ENCODE measurements at regions not wholly inside any gene's neighbourhood (a gene's known extent, or its start where the extent isn't known, plus 50 kb on each side); places are given as distances from the start of the nearest gene placed in this dataset.
A peak's percentile ranks its signal among the peaks of the same experiment; 100 is the strongest.

DNA sequence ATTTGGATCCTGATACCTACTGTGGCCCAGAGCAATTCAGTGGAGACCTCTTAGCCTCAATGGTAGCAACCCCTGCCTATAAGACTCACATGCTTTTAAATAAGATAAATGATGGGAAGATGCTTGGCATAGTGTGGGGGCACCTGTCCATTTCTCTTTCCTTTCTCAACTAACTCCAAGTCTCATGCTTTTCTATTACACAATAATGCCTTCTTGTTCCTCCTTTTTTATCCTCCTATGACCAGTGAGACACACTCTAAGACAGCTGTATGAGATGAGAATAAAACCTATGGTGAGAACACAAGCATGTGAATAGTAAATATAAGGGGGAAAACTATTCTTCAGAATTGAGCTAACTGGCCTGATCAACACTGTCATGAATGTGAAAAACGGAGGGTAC is 147.0 kb upstream of the STXBP5 start:
- Histone ChIP-seq H2AFZ (ENCODE audit: low read depth, low read length) (no peak overlapping the region), H3K79me1 (replicated peaks; ENCODE audit: low read length, poor library complexity, severe bottlenecking) (no peaks in the 10 kb centered on the region), H2BK15ac (ENCODE audit: low read depth, poor library complexity, severe bottlenecking) (no peak overlapping the region), H3K18ac (ENCODE audit: low read depth in 1 of 2, low read length in 2 of 2) (no peak overlapping the region), H3K4me2 (ENCODE audit: low read length, poor library complexity, severe bottlenecking) (no peak overlapping the region), H3K27me3 (ENCODE audit: control insufficient read depth in 1 of 2, insufficient read depth in 1 of 2, low read length in 2 of 2) (no peaks in the 10 kb centered on the region), H3K4me1 (ENCODE audit: control insufficient read depth, insufficient read depth, low read depth, low read length) (peaks cover 2% of the 10 kb centered on the region), H2BK12ac (ENCODE audit: low read length in 2 of 2) (no peak overlapping the region), H3K9me3 (ENCODE audit: control insufficient read depth, low read length) (no peaks in the 10 kb centered on the region), H2BK120ac (ENCODE audit: low read depth, low read length) (no peak overlapping the region), H3K36me3 (ENCODE audit: control insufficient read depth in 1 of 2, insufficient read depth in 2 of 2, low read depth in 1 of 2, low read length in 2 of 2) (no peaks in the 10 kb centered on the region), H4K8ac (ENCODE audit: low read length) (no peak overlapping the region), H2BK5ac (ENCODE audit: low read depth, low read length, poor library complexity, severe bottlenecking) (no peak overlapping the region), H3K4ac (ENCODE audit: low read depth in 1 of 2, low read length in 2 of 2) (no peak overlapping the region), H3K23ac (ENCODE audit: low read length in 2 of 2) (no peak overlapping the region), H2AK5ac (ENCODE audit: low read length, severe bottlenecking) (no peak overlapping the region), H3K14ac (ENCODE audit: low read length in 2 of 2) (no peak overlapping the region), H4K91ac (ENCODE audit: low read length) (no peak overlapping the region), H3K4me3 (ENCODE audit: insufficient read depth in 1 of 2, low read depth in 1 of 2, low read length in 2 of 2) (no peak overlapping the region), H3K27ac (ENCODE audit: low read length, poor library complexity, severe bottlenecking) (no peak overlapping the region), H3K9ac (ENCODE audit: low read length) (no peak overlapping the region)
- no peak for DNase-seq
- no CpG with 5 or more reads among the region's 1 CpG for WGBS

DNA sequence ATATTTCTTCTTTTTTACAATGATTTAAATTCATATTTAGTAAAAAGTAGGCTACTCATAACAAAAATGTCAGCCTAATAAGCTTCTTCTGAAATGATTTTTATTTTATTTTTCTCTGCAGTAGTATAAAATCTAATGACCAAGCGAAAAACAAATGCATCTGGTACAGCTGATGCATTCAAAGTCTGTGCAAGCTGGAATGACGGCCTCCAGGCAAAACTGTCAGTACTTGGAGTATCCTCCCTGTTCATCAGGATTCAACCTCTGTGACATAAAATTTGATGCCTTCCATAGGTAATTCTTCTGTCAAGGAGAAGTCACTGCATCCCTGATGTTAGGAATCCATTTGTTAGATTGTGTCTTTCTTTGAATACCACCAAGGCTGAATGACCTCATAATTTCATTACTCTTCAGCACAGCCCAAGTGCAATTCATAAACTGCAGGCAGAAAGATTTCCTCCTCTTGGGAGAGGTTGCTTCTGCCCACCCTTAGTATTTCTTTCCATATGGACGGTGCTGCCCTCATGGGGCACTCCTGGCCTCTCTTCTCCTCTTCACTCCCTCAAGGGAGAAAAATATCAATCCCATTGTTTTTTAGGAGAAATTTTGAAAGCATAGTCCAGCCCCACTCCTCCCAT is 146.4 kb upstream of the STXBP5 start:
- Histone ChIP-seq H3K4ac (ENCODE audit: low read depth in 1 of 2, low read length in 2 of 2) (no peak overlapping the region), H3K4me3 (ENCODE audit: insufficient read depth in 1 of 2, low read depth in 1 of 2, low read length in 2 of 2) (no peak overlapping the region), H3K27me3 (ENCODE audit: control insufficient read depth in 1 of 2, insufficient read depth in 1 of 2, low read length in 2 of 2) (no peaks in the 10 kb centered on the region), H3K9me3 (ENCODE audit: control insufficient read depth, low read length) (no peaks in the 10 kb centered on the region), H3K36me3 (ENCODE audit: control insufficient read depth in 1 of 2, insufficient read depth in 2 of 2, low read depth in 1 of 2, low read length in 2 of 2) (no peaks in the 10 kb centered on the region), H2BK120ac (ENCODE audit: low read depth, low read length) (no peak overlapping the region), H3K79me1 (replicated peaks; ENCODE audit: low read length, poor library complexity, severe bottlenecking) (no peaks in the 10 kb centered on the region), H2BK12ac (ENCODE audit: low read length in 2 of 2) (no peak overlapping the region), H3K23ac (ENCODE audit: low read length in 2 of 2) (no peak overlapping the region), H3K18ac (ENCODE audit: low read depth in 1 of 2, low read length in 2 of 2) (no peak overlapping the region), H2AFZ (ENCODE audit: low read depth, low read length) (no peak overlapping the region), H3K27ac (ENCODE audit: low read length, poor library complexity, severe bottlenecking) (peak overlapping the region; percentile 18), H4K91ac (ENCODE audit: low read length) (no peak overlapping the region), H3K4me2 (ENCODE audit: low read length, poor library complexity, severe bottlenecking) (no peak overlapping the region), H2BK15ac (ENCODE audit: low read depth, poor library complexity, severe bottlenecking) (no peak overlapping the region), H3K4me1 (ENCODE audit: control insufficient read depth, insufficient read depth, low read depth, low read length) (peaks cover 2% of the 10 kb centered on the region), H2AK5ac (ENCODE audit: low read length, severe bottlenecking) (peak overlapping the region; percentile 72), H4K8ac (ENCODE audit: low read length) (no peak overlapping the region), H3K9ac (ENCODE audit: low read length) (no peak overlapping the region), H2BK5ac (ENCODE audit: low read depth, low read length, poor library complexity, severe bottlenecking) (no peak overlapping the region), H3K14ac (ENCODE audit: low read length in 2 of 2) (no peak overlapping the region)
- WGBS, result 91% methylated on average over 3 of the region's 3 CpGs
- DNase-seq, result no peak

DNA sequence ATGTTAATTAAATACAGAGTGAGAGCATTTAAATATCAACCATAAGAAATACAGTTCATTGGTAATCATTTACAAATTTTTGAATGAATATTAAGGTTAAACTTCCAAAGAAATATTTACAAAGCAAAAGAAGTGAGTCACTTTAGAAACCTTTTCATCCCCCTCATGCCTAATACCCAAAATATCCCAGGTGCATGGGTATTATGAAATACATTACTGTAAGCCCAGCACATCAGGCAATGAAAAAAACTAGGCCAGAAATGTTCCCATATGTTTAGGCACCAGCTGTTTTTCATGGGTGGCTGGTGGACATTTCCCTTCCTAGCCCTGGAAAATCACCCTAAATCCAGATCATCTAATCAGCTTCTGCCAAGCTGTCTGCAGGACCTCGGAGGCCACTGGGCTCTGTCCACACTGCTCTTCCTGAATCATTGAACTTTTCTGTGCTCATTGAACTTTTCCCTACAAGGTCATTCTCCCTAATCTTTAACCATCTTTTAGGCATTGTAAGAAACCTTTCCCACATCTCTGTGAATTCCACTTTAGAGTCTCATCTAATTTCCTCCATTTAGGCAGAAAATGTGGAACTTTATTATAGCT is 145.3 kb upstream of the STXBP5 start:
- Histone ChIP-seq H2BK5ac (ENCODE audit: low read depth, low read length, poor library complexity, severe bottlenecking) (no peak overlapping the region), H2AK5ac (ENCODE audit: low read length, severe bottlenecking) (no peak overlapping the region)

DNA sequence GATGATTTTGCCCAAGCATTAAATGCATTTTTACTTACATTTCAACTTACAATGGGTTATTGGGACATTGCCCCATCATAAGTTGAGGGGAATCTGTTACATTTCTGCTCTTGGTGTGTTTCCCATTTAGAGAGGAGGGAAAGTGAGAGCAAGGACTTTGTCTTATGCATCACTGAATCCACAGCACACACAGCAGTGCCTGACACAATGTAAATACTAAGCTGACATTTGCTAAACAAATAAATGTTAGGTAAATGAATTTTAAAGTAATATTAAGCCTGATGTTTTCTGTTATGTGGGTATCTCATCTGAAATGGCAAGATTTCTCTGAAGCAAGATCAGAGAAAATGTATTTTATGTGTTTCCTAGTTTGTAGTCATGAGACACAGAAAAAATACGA is 143.6 kb upstream of the STXBP5 start:
- Histone ChIP-seq H3K79me1 (replicated peaks; ENCODE audit: low read length, poor library complexity, severe bottlenecking) (no peaks in the 10 kb centered on the region), H3K14ac (ENCODE audit: low read length in 2 of 2) (no peak overlapping the region), H3K4me1 (ENCODE audit: control insufficient read depth, insufficient read depth, low read depth, low read length) (peaks cover 6% of the 10 kb centered on the region), H2BK15ac (ENCODE audit: low read depth, poor library complexity, severe bottlenecking) (no peak overlapping the region), H3K4me3 (ENCODE audit: insufficient read depth in 1 of 2, low read depth in 1 of 2, low read length in 2 of 2) (no peak overlapping the region), H3K18ac (ENCODE audit: low read depth in 1 of 2, low read length in 2 of 2) (no peak overlapping the region), H2BK120ac (ENCODE audit: low read depth, low read length) (no peak overlapping the region), H4K91ac (ENCODE audit: low read length) (no peak overlapping the region), H3K23ac (ENCODE audit: low read length in 2 of 2) (no peak overlapping the region), H3K4me2 (ENCODE audit: low read length, poor library complexity, severe bottlenecking) (no peak overlapping the region), H4K8ac (ENCODE audit: low read length) (no peak overlapping the region), H3K9me3 (ENCODE audit: control insufficient read depth, low read length) (no peaks in the 10 kb centered on the region), H2AFZ (ENCODE audit: low read depth, low read length) (no peak overlapping the region), H3K27me3 (ENCODE audit: control insufficient read depth in 1 of 2, insufficient read depth in 1 of 2, low read length in 2 of 2) (no peaks in the 10 kb centered on the region), H2BK5ac (ENCODE audit: low read depth, low read length, poor library complexity, severe bottlenecking) (no peak overlapping the region), H3K27ac (ENCODE audit: low read length, poor library complexity, severe bottlenecking) (no peak overlapping the region), H3K9ac (ENCODE audit: low read length) (no peak overlapping the region), H3K4ac (ENCODE audit: low read depth in 1 of 2, low read length in 2 of 2) (no peak overlapping the region), H2AK5ac (ENCODE audit: low read length, severe bottlenecking) (no peak overlapping the region), H3K36me3 (ENCODE audit: control insufficient read depth in 1 of 2, insufficient read depth in 2 of 2, low read depth in 1 of 2, low read length in 2 of 2) (no peaks in the 10 kb centered on the region), H2BK12ac (ENCODE audit: low read length in 2 of 2) (no peak overlapping the region)
- no CpG with 5 or more reads among the region's 1 CpG for WGBS
- no peak for DNase-seq

More for the DNA sequence above, 145.3 kb upstream of the STXBP5 start:
- Histone ChIP-seq H3K4me3 (ENCODE audit: insufficient read depth in 1 of 2, low read depth in 1 of 2, low read length in 2 of 2) (no peak overlapping the region), H2BK15ac (ENCODE audit: low read depth, poor library complexity, severe bottlenecking) (no peak overlapping the region), H2BK12ac (ENCODE audit: low read length in 2 of 2) (no peak overlapping the region), H3K4me2 (ENCODE audit: low read length, poor library complexity, severe bottlenecking) (peak overlapping the region; percentile 52), H2AFZ (ENCODE audit: low read depth, low read length) (no peak overlapping the region), H3K4me1 (ENCODE audit: control insufficient read depth, insufficient read depth, low read depth, low read length) (peaks cover 4% of the 10 kb centered on the region), H3K9me3 (ENCODE audit: control insufficient read depth, low read length) (no peaks in the 10 kb centered on the region), H3K79me1 (replicated peaks; ENCODE audit: low read length, poor library complexity, severe bottlenecking) (no peaks in the 10 kb centered on the region), H3K4ac (ENCODE audit: low read depth in 1 of 2, low read length in 2 of 2) (no peak overlapping the region), H3K27ac (ENCODE audit: low read length, poor library complexity, severe bottlenecking) (peak overlapping the region; percentile 63), H3K36me3 (ENCODE audit: control insufficient read depth in 1 of 2, insufficient read depth in 2 of 2, low read depth in 1 of 2, low read length in 2 of 2) (no peaks in the 10 kb centered on the region), H2BK120ac (ENCODE audit: low read depth, low read length) (no peak overlapping the region), H4K8ac (ENCODE audit: low read length) (no peak overlapping the region), H3K27me3 (ENCODE audit: control insufficient read depth in 1 of 2, insufficient read depth in 1 of 2, low read length in 2 of 2) (no peaks in the 10 kb centered on the region), H3K9ac (ENCODE audit: low read length) (no peak overlapping the region), H3K23ac (ENCODE audit: low read length in 2 of 2) (no peak overlapping the region), H3K18ac (ENCODE audit: low read depth in 1 of 2, low read length in 2 of 2) (no peak overlapping the region), H4K91ac (ENCODE audit: low read length) (no peak overlapping the region), H3K14ac (ENCODE audit: low read length in 2 of 2) (no peak overlapping the region)
- 83% methylated on average over 1 of the region's 1 CpG for WGBS
- DNase-seq, result no peak

All from mesenchymal stem cell (in vitro differentiated cells and primary cell).